Lung (tissue), 11 donors: ENCODE measurements at regions not wholly inside any gene's neighbourhood (a gene's known extent, or its start where the extent isn't known, plus 50 kb on each side); places are given as distances from the start of the nearest gene placed in this dataset.

Experiments
- ATAC-seq: fragments of 200-7000 bp; cut with Tn5 transposase; one replicate; pipeline ENCODE4 v1.9.1; 2020; ENCODE audit warnings: moderate number of reproducible peaks; ENCODE audit not compliant: insufficient read depth, low FRiP score
- DNase-seq, 3 donors: peaks; one replicate each; pipeline ENCODE4 v3.0.0-alpha.2; 2013 to 2017
- H3K27ac ChIP-seq, 2 donors: one replicate each; pipeline ENCODE4 v1.5.1; 2013; ENCODE audit warnings: mild to moderate bottlenecking in 2 of 2, moderate library complexity in 2 of 2, control low read depth in 1 of 2, inconsistent platforms in 1 of 2, low read depth in 1 of 2, low read length in 1 of 2
- H3K27me3 ChIP-seq, 3 donors: one replicate each; pipeline ENCODE4 v1.5.1; 2013; ENCODE audit warnings: low read length in 2 of 3; ENCODE audit not compliant: control insufficient read depth in 3 of 3, insufficient read depth in 3 of 3
- H3K36me3 ChIP-seq, 4 donors: one replicate each; pipeline ENCODE4 v1.5.1; 2013; ENCODE audit warnings: low read length in 4 of 4, mild to moderate bottlenecking in 1 of 4, moderate library complexity in 1 of 4; ENCODE audit not compliant: control insufficient read depth in 4 of 4, insufficient read depth in 4 of 4
- H3K4me1 ChIP-seq, 5 donors: one replicate each; pipeline ENCODE4 v1.5.1; 2013; ENCODE audit warnings: low read length in 5 of 5, mild to moderate bottlenecking in 2 of 5, moderate library complexity in 1 of 5; ENCODE audit not compliant: control insufficient read depth in 5 of 5, insufficient read depth in 5 of 5
- H3K4me3 ChIP-seq: one replicate; pipeline ENCODE4 v1.5.1; 2013; ENCODE audit warnings: mild to moderate bottlenecking, control low read depth, moderate library complexity
- H3K9ac ChIP-seq, 2 donors: one replicate each; pipeline ENCODE4 v1.5.1; 2013; ENCODE audit warnings: low read length in 2 of 2, control low read depth in 1 of 2; ENCODE audit not compliant: insufficient read depth in 1 of 2
- H3K9me3 ChIP-seq, 4 donors: one replicate each; pipeline ENCODE4 v1.5.1; 2013; ENCODE audit warnings: low read length in 3 of 4, mild to moderate bottlenecking in 1 of 4, moderate library complexity in 1 of 4; ENCODE audit not compliant: control insufficient read depth in 4 of 4, insufficient read depth in 3 of 4
- CTCF ChIP-seq: IDR thresholded peaks from 2 replicates; pipeline ENCODE4 v1.5.1; 2012; ENCODE audit warnings: mild to moderate bottlenecking; ENCODE audit errors: control extremely low read depth, extremely low read depth
- WGBS, 2 donors: extraction: QIAGEN DNeasy Blood & Tissue Kit; methylation state at CpG; one replicate each; pipeline ENCODE4 v1.1.7; 2013; 5-methylcytosine and 5-hydroxymethylcytosine counted together
- donor health status: control.
- donor health status: control.
- donor health status: Bipolar disorder and iron deficiency.
- donor health status: healthy.
- donor health status: DM: yes; HTN: yes; CAD: no.

- ATAC-seq: no peak
- Histone ChIP-seq H3K36me3 (no peaks in the 10 kb centered on the region), H3K9me3 (peaks cover 0 to 20% (median 0%) of the 10 kb centered on the region in 4 donors), H3K27me3 (no peaks in the 10 kb centered on the region), H3K9ac (no peak overlapping the region), H3K27ac (no peak overlapping the region), H3K4me1 (peaks cover 0 to 23% (median 2%) of the 10 kb centered on the region in 5 donors), H3K4me3 (no peak overlapping the region)
- DNase-seq: peak; percentile 81 to 94 (median 90)
- 85 to 89% methylated on average over 23 of the region's 23 CpGs for WGBS, 2 donors
- no peak for TF ChIP-seq CTCF
Observed at GRCh38 chr14:104244221-104245011, 106.0 kb downstream of the KIF26A start.

- ATAC-seq: no peak
- H3K9ac ChIP-seq: no peak overlapping the region
- H3K36me3 ChIP-seq: no peaks in the 10 kb centered on the region
- TF ChIP-seq CTCF: no peak
- no peak overlapping the region for H3K4me3 ChIP-seq
- H3K9me3 ChIP-seq: peaks cover 0 to 17% (median 0%) of the 10 kb centered on the region in 4 donors
- peaks cover 0 to 17% (median 0%) of the 10 kb centered on the region in 5 donors for H3K4me1 ChIP-seq
- DNase-seq: peak in 1 of 3 donors; percentile 11
- H3K27ac ChIP-seq: no peak overlapping the region
- WGBS, 2 donors: 89 to 90% methylated on average over 3 of the region's 3 CpGs
- H3K27me3 ChIP-seq: no peaks in the 10 kb centered on the region
Observed at GRCh38 chr14:104245075-104245474, 106.7 kb downstream of the KIF26A start.

GRCh38 chr14:104245723-104246122 lies 107.3 kb downstream of the KIF26A start:
- DNase-seq (peak in 1 of 3 donors; percentile 4), ATAC-seq (no peak)
- Histone ChIP-seq H3K36me3 (no peaks in the 10 kb centered on the region), H3K4me3 (no peak overlapping the region), H3K27me3 (no peaks in the 10 kb centered on the region), H3K9ac (no peak overlapping the region), H3K4me1 (peaks cover 0 to 17% (median 0%) of the 10 kb centered on the region in 5 donors), H3K9me3 (peaks cover 0 to 16% (median 0%) of the 10 kb centered on the region in 4 donors), H3K27ac (no peak overlapping the region)
- 87 to 93% methylated on average over 2 of the region's 2 CpGs for whole genome bisulfite sequencing, 2 donors
- TF ChIP-seq CTCF: no peak
